ENCODE measurements at regions not wholly inside any gene's neighbourhood (a gene's known extent, or its start where the extent isn't known, plus 50 kb on each side); places are given as distances from the start of the nearest gene placed in this dataset.

DNA sequence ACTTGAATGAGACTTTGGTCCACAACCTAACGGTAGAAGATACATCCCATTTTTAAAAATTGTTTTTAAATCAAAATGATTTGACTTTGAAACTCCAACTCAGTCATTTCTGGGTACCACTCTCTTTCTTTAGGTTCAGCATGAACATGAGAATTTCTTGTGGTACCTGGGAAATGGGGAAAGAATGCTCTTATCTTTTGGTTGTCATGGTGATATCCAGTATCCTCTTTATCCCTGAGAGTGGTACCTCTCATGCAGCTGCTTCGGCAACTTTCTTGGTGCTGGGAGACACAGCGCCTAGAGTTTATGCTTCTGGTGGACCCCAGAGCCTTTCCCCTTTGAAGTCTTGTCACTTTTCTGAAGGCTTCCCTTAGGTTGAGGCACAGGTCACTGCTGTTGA is 465.1 kb upstream of the FAT1 start (continued):
- TF ChIP-seq, protein P1, sequence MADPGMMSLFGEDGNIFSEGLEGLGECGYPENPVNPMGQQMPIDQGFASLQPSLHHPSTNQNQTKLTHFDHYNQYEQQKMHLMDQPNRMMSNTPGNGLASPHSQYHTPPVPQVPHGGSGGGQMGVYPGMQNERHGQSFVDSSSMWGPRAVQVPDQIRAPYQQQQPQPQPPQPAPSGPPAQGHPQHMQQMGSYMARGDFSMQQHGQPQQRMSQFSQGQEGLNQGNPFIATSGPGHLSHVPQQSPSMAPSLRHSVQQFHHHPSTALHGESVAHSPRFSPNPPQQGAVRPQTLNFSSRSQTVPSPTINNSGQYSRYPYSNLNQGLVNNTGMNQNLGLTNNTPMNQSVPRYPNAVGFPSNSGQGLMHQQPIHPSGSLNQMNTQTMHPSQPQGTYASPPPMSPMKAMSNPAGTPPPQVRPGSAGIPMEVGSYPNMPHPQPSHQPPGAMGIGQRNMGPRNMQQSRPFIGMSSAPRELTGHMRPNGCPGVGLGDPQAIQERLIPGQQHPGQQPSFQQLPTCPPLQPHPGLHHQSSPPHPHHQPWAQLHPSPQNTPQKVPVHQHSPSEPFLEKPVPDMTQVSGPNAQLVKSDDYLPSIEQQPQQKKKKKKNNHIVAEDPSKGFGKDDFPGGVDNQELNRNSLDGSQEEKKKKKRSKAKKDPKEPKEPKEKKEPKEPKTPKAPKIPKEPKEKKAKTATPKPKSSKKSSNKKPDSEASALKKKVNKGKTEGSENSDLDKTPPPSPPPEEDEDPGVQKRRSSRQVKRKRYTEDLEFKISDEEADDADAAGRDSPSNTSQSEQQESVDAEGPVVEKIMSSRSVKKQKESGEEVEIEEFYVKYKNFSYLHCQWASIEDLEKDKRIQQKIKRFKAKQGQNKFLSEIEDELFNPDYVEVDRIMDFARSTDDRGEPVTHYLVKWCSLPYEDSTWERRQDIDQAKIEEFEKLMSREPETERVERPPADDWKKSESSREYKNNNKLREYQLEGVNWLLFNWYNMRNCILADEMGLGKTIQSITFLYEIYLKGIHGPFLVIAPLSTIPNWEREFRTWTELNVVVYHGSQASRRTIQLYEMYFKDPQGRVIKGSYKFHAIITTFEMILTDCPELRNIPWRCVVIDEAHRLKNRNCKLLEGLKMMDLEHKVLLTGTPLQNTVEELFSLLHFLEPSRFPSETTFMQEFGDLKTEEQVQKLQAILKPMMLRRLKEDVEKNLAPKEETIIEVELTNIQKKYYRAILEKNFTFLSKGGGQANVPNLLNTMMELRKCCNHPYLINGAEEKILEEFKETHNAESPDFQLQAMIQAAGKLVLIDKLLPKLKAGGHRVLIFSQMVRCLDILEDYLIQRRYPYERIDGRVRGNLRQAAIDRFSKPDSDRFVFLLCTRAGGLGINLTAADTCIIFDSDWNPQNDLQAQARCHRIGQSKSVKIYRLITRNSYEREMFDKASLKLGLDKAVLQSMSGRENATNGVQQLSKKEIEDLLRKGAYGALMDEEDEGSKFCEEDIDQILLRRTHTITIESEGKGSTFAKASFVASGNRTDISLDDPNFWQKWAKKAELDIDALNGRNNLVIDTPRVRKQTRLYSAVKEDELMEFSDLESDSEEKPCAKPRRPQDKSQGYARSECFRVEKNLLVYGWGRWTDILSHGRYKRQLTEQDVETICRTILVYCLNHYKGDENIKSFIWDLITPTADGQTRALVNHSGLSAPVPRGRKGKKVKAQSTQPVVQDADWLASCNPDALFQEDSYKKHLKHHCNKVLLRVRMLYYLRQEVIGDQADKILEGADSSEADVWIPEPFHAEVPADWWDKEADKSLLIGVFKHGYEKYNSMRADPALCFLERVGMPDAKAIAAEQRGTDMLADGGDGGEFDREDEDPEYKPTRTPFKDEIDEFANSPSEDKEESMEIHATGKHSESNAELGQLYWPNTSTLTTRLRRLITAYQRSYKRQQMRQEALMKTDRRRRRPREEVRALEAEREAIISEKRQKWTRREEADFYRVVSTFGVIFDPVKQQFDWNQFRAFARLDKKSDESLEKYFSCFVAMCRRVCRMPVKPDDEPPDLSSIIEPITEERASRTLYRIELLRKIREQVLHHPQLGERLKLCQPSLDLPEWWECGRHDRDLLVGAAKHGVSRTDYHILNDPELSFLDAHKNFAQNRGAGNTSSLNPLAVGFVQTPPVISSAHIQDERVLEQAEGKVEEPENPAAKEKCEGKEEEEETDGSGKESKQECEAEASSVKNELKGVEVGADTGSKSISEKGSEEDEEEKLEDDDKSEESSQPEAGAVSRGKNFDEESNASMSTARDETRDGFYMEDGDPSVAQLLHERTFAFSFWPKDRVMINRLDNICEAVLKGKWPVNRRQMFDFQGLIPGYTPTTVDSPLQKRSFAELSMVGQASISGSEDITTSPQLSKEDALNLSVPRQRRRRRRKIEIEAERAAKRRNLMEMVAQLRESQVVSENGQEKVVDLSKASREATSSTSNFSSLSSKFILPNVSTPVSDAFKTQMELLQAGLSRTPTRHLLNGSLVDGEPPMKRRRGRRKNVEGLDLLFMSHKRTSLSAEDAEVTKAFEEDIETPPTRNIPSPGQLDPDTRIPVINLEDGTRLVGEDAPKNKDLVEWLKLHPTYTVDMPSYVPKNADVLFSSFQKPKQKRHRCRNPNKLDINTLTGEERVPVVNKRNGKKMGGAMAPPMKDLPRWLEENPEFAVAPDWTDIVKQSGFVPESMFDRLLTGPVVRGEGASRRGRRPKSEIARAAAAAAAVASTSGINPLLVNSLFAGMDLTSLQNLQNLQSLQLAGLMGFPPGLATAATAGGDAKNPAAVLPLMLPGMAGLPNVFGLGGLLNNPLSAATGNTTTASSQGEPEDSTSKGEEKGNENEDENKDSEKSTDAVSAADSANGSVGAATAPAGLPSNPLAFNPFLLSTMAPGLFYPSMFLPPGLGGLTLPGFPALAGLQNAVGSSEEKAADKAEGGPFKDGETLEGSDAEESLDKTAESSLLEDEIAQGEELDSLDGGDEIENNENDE (IDR thresholded peaks at IDR 0.05; ENCODE audit: insufficient replicate concordance, low read length): no peak
- TF ChIP-seq SUZ12 (IDR thresholded peaks at IDR 0.05; ENCODE audit: low read length): no peak
- TF ChIP-seq TEAD4 (IDR thresholded peaks at IDR 0.05; ENCODE audit: low read depth, low read length): no peak
- no peak for TF ChIP-seq POLR2A (IDR thresholded peaks at IDR 0.05; ENCODE audit: control extremely low read depth in 1 of 2, low read depth in 2 of 2, low read length in 2 of 2)
- no peak for TF ChIP-seq SRF (IDR thresholded peaks at IDR 0.05; ENCODE audit: low read depth, low read length)
- TF ChIP-seq SP2 (IDR thresholded peaks at IDR 0.05; ENCODE audit: low read length): no peak
- TF ChIP-seq CEBPB (IDR thresholded peaks at IDR 0.05; ENCODE audit: low read depth, low read length): no peak
- no peak for TF ChIP-seq HDAC2 (IDR thresholded peaks at IDR 0.05; ENCODE audit: borderline replicate concordance in 1 of 2, low read depth in 2 of 2, low read length in 2 of 2)
- TF ChIP-seq MAFK (IDR thresholded peaks at IDR 0.05; ENCODE audit: low read depth, low read length): no peak

Measured in H1 (cell line).